DND-41 (cell line): ENCODE measurements at regions not wholly inside any gene's neighbourhood (a gene's known extent, or its start where the extent isn't known, plus 50 kb on each side); places are given as distances from the start of the nearest gene placed in this dataset.
"Not testable (repeated sequence)": the region's sequence is repeated elsewhere in the genome, so short reads cannot be mapped to it uniquely, and the experiment has no call there.

ENCODE experiments used
- ATAC-seq: fragments of 200-7000 bp; cut with Tn5 transposase; 3 replicates; pipeline ENCODE4 v1.9.1; 2021; ENCODE audit warnings: low read depth; ENCODE audit not compliant: insufficient read depth
- DNase-seq: peaks from one replicate; pipeline ENCODE4 v3.0.0-alpha.2; 2020
- H2AFZ ChIP-seq: 2 replicates; pipeline ENCODE4 v1.6.0; 2012; ENCODE audit warnings: low read depth, low read length
- H3K27ac ChIP-seq: 2 replicates; pipeline ENCODE4 v1.5.1; 2012; ENCODE audit warnings: low read length, inconsistent platforms
- H3K27me3 ChIP-seq: fragments of 200-600 bp; sonication (generic); 2 replicates; pipeline ENCODE4 v1.6.0; 2012; ENCODE audit warnings: low read length, mild to moderate bottlenecking, inconsistent platforms; ENCODE audit not compliant: insufficient read depth, poor library complexity
- H3K36me3 ChIP-seq: 2 replicates; pipeline ENCODE4 v1.5.1; 2012; ENCODE audit warnings: low read length, inconsistent platforms; ENCODE audit not compliant: insufficient read depth
- H3K4me1 ChIP-seq: 2 replicates; pipeline ENCODE4 v1.5.1; 2012; ENCODE audit warnings: mild to moderate bottlenecking, low read length; ENCODE audit not compliant: insufficient read depth
- H3K4me2 ChIP-seq: 2 replicates; pipeline ENCODE4 v1.6.0; 2012; ENCODE audit warnings: mild to moderate bottlenecking, moderate library complexity, low read length, inconsistent platforms; ENCODE audit not compliant: insufficient read depth
- H3K4me3 ChIP-seq, 2 experiments: fragments of 200-600 bp in 1 of 2; shearing (Covaris generic) in 1 of 2; 2 replicates each; pipeline ENCODE4 v1.5.1; 2012 to 2016; ENCODE audit warnings: inconsistent platforms in 2 of 2, low read length in 2 of 2, mild to moderate bottlenecking in 2 of 2, low read depth in 1 of 2, moderate library complexity in 1 of 2
- H3K79me2 ChIP-seq: 2 replicates; pipeline ENCODE4 v1.6.0; 2012; ENCODE audit warnings: low read length, inconsistent platforms; ENCODE audit not compliant: insufficient read depth
- H3K9ac ChIP-seq: 2 replicates; pipeline ENCODE4 v1.6.0; 2012; ENCODE audit warnings: low read depth, mild to moderate bottlenecking, inconsistent platforms, low read length, moderate library complexity
- H3K9me3 ChIP-seq: 2 replicates; pipeline ENCODE4 v1.5.1; 2012; ENCODE audit warnings: low read length, moderate library complexity, mild to moderate bottlenecking, inconsistent platforms; ENCODE audit not compliant: insufficient read depth, severe bottlenecking
- H4K20me1 ChIP-seq: 2 replicates; pipeline ENCODE4 v1.6.0; 2012; ENCODE audit warnings: low read length; ENCODE audit not compliant: insufficient read depth
- CTCF ChIP-seq: IDR thresholded peaks from 2 replicates; pipeline ENCODE4 v1.5.1; 2012; ENCODE audit warnings: borderline replicate concordance, low read length, moderate library complexity, mild to moderate bottlenecking; ENCODE audit not compliant: poor library complexity, severe bottlenecking; ENCODE audit errors: extremely low read depth
- EZH2 ChIP-seq: IDR thresholded peaks from 3 replicates; pipeline ENCODE4 v1.6.1; 2012; ENCODE audit warnings: borderline replicate concordance, low read depth, mild to moderate bottlenecking, moderate library complexity, low read length, inconsistent platforms; ENCODE audit not compliant: severe bottlenecking

- Histone ChIP-seq H3K9ac (no peak overlapping the region), H3K4me1 (peaks cover 39% of the 10 kb centered on the region), H3K36me3 (no peaks in the 10 kb centered on the region), H3K27ac (no peak overlapping the region), H3K79me2 (no peaks in the 10 kb centered on the region), H3K9me3 (no peaks in the 10 kb centered on the region), H4K20me1 (no peaks in the 10 kb centered on the region), H3K4me2 (no peak overlapping the region), H2AFZ (no peak overlapping the region), H3K27me3 (no peaks in the 10 kb centered on the region), H3K4me3 (no peak overlapping the region)
- ATAC-seq = no peak
- DNase-seq = no peak
- TF ChIP-seq EZH2 (no peak), CTCF (no peak)
Observed at GRCh38 chr3:177362626-177363025, 165.3 kb upstream of the TBL1XR1 start.

GRCh38 chr3:177364236-177364635, 167.0 kb upstream of the TBL1XR1 start:
- no peak overlapping the region for H3K4me2 ChIP-seq
- H3K9me3 ChIP-seq = no peaks in the 10 kb centered on the region
- H3K4me3 ChIP-seq = no peak overlapping the region
- H3K36me3 ChIP-seq = no peaks in the 10 kb centered on the region
- peaks cover 25% of the 10 kb centered on the region for H3K4me1 ChIP-seq
- H3K27me3 ChIP-seq = no peaks in the 10 kb centered on the region
- no peaks in the 10 kb centered on the region for H3K79me2 ChIP-seq
- no peak overlapping the region for H3K27ac ChIP-seq
- H2AFZ ChIP-seq = no peak overlapping the region
- H3K9ac ChIP-seq = no peak overlapping the region
- no peak for TF ChIP-seq EZH2
- TF ChIP-seq CTCF = no peak
- H4K20me1 ChIP-seq = no peaks in the 10 kb centered on the region
- ATAC-seq = no peak
- DNase-seq = no peak

- H3K9ac ChIP-seq, ATAC-seq, H3K4me2 ChIP-seq, DNase-seq, H3K27ac ChIP-seq, H4K20me1 ChIP-seq, H3K36me3 ChIP-seq, H3K4me3 ChIP-seq, H3K79me2 ChIP-seq, H2AFZ ChIP-seq, H3K9me3 ChIP-seq, H3K27me3 ChIP-seq: not testable (repeated sequence)
- peaks cover 16% of the 10 kb centered on the region for H3K4me1 ChIP-seq
Observed at GRCh38 chr3:177365294-177365693, 168.0 kb upstream of the TBL1XR1 start.

- Histone ChIP-seq H3K27ac (no peak overlapping the region), H3K79me2 (no peaks in the 10 kb centered on the region), H2AFZ (no peak overlapping the region), H4K20me1 (no peaks in the 10 kb centered on the region), H3K9ac (no peak overlapping the region), H3K9me3 (no peaks in the 10 kb centered on the region), H3K27me3 (no peaks in the 10 kb centered on the region), H3K4me3 (no peak overlapping the region), H3K4me2 (no peak overlapping the region), H3K4me1 (no peaks in the 10 kb centered on the region), H3K36me3 (no peaks in the 10 kb centered on the region)
- ATAC-seq = no peak
- TF ChIP-seq EZH2 = no peak
- TF ChIP-seq CTCF = no peak
- DNase-seq = no peak
Observed at GRCh38 chr3:177367788-177368187, 170.5 kb upstream of the TBL1XR1 start.
